Parathyroid adenoma (tissue), 2 donors: ENCODE measurements at regions not wholly inside any gene's neighbourhood (a gene's known extent, or its start where the extent isn't known, plus 50 kb on each side); places are given as distances from the start of the nearest gene placed in this dataset.

Source experiments
- H2AFZ ChIP-seq: fragments of 300-600 bp; sonication (generic); one replicate; pipeline ENCODE4 v1.7.0; 2017; ENCODE audit warnings: antibody characterized with exemption, mild to moderate bottlenecking
- H3K27ac ChIP-seq: fragments of 300-600 bp; sonication (generic); one replicate; pipeline ENCODE4 v1.7.0; 2017
- H3K27me3 ChIP-seq: fragments of 300-600 bp; sonication (generic); one replicate; pipeline ENCODE4 v1.7.0; 2017; ENCODE audit warnings: low read length; ENCODE audit not compliant: control insufficient read depth, insufficient read depth
- H3K36me3 ChIP-seq: fragments of 300-600 bp; sonication (generic); one replicate; pipeline ENCODE4 v1.7.0; 2017; ENCODE audit warnings: low read length; ENCODE audit not compliant: control insufficient read depth, insufficient read depth
- H3K4me1 ChIP-seq: fragments of 300-600 bp; sonication (generic); one replicate; pipeline ENCODE4 v1.7.0; 2017; ENCODE audit warnings: control low read depth
- H3K4me2 ChIP-seq: fragments of 300-600 bp; sonication (generic); one replicate; pipeline ENCODE4 v1.7.0; 2017; ENCODE audit warnings: low read length
- H3K4me3 ChIP-seq: fragments of 300-600 bp; sonication (generic); one replicate; pipeline ENCODE4 v1.7.0; 2017; ENCODE audit warnings: low read depth, low read length
- H3K79me2 ChIP-seq: fragments of 300-600 bp; sonication (generic); one replicate; pipeline ENCODE4 v1.7.0; 2017; ENCODE audit warnings: control low read depth
- H3K9ac ChIP-seq: fragments of 300-600 bp; sonication (generic); one replicate; pipeline ENCODE4 v1.7.0; 2017; ENCODE audit warnings: mild to moderate bottlenecking
- H3K9me3 ChIP-seq: fragments of 300-600 bp; sonication (generic); one replicate; pipeline ENCODE4 v1.7.0; 2017; ENCODE audit warnings: low read length; ENCODE audit not compliant: control insufficient read depth
- CTCF ChIP-seq: fragments of 300-600 bp; sonication (generic); IDR thresholded peaks from one replicate; pipeline ENCODE4 v1.7.0; 2017; ENCODE audit warnings: antibody characterized with exemption, mild to moderate bottlenecking
- donor health status: primary hyperparathyroidism.

DNA sequence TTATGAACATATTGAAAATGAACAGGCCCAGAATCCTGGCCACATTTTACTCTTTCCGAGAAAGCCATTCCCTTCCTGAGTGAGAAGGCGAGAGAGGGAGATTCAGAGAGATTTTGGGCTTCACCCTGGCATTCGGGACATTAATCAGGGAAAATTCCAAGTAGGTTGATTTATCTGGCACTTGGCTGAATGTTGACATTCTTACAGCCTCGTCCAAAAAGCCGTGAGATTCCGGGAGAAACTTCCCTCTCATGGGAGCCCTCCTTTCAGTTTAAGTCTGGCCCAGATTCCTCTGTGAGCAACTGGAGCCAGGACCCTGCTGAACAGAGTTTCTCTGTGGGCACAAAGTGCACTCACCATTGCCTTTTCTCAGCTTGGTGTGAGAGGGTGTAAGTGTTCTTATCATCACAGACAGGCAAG is 129.2 kb upstream of the PEG3 start:
- H3K9ac ChIP-seq, result no peak overlapping the region

GRCh38 chr19:56971230-56971629 is 130.7 kb upstream of the PEG3 start:
- H3K27ac ChIP-seq, result no peak overlapping the region
- no peak overlapping the region for H3K4me2 ChIP-seq
- no peaks in the 10 kb centered on the region for H3K9me3 ChIP-seq
- TF ChIP-seq CTCF, result no peak
- no peak overlapping the region for H3K9ac ChIP-seq
- no peaks in the 10 kb centered on the region for H3K36me3 ChIP-seq
- no peak overlapping the region for H3K4me3 ChIP-seq
- H3K79me2 ChIP-seq, result no peaks in the 10 kb centered on the region
- no peak overlapping the region for H2AFZ ChIP-seq
- no peaks in the 10 kb centered on the region for H3K27me3 ChIP-seq
- H3K4me1 ChIP-seq, result no peaks in the 10 kb centered on the region

More for the DNA sequence above, 129.2 kb upstream of the PEG3 start:
- Histone ChIP-seq H3K36me3 (no peaks in the 10 kb centered on the region), H3K9me3 (no peaks in the 10 kb centered on the region), H3K27me3 (no peaks in the 10 kb centered on the region), H3K79me2 (no peaks in the 10 kb centered on the region), H3K4me3 (no peak overlapping the region), H3K27ac (no peak overlapping the region), H3K4me1 (no peaks in the 10 kb centered on the region), H2AFZ (peak overlapping the region; percentile 3), H3K4me2 (no peak overlapping the region)
- no peak for TF ChIP-seq CTCF

GRCh38 chr19:56972291-56972841 is 131.8 kb upstream of the PEG3 start:
- TF ChIP-seq CTCF, result no peak
- H3K9ac ChIP-seq, result no peak overlapping the region

GRCh38 chr19:56973713-56974555 is 133.4 kb upstream of the PEG3 start:
- Histone ChIP-seq H3K36me3 (no peaks in the 10 kb centered on the region), H3K27me3 (no peaks in the 10 kb centered on the region), H3K27ac (no peak overlapping the region), H3K9me3 (no peaks in the 10 kb centered on the region), H3K9ac (no peak overlapping the region), H3K79me2 (no peaks in the 10 kb centered on the region), H3K4me2 (no peak overlapping the region), H3K4me1 (no peaks in the 10 kb centered on the region), H3K4me3 (no peak overlapping the region), H2AFZ (peak overlapping the region; percentile 42)
- TF ChIP-seq CTCF, result no peak

More at GRCh38 chr19:56972291-56972841, 131.8 kb upstream of the PEG3 start:
- Histone ChIP-seq H3K27ac (no peak overlapping the region), H3K36me3 (no peaks in the 10 kb centered on the region), H3K4me3 (no peak overlapping the region), H2AFZ (no peak overlapping the region), H3K4me2 (no peak overlapping the region), H3K79me2 (no peaks in the 10 kb centered on the region), H3K9me3 (no peaks in the 10 kb centered on the region), H3K4me1 (no peaks in the 10 kb centered on the region), H3K27me3 (no peaks in the 10 kb centered on the region)
